ENCODE measurements at regions not wholly inside any gene's neighbourhood (a gene's known extent, or its start where the extent isn't known, plus 50 kb on each side); places are given as distances from the start of the nearest gene placed in this dataset.
A peak's percentile ranks its signal among the peaks of the same experiment; 100 is the strongest.

DNA sequence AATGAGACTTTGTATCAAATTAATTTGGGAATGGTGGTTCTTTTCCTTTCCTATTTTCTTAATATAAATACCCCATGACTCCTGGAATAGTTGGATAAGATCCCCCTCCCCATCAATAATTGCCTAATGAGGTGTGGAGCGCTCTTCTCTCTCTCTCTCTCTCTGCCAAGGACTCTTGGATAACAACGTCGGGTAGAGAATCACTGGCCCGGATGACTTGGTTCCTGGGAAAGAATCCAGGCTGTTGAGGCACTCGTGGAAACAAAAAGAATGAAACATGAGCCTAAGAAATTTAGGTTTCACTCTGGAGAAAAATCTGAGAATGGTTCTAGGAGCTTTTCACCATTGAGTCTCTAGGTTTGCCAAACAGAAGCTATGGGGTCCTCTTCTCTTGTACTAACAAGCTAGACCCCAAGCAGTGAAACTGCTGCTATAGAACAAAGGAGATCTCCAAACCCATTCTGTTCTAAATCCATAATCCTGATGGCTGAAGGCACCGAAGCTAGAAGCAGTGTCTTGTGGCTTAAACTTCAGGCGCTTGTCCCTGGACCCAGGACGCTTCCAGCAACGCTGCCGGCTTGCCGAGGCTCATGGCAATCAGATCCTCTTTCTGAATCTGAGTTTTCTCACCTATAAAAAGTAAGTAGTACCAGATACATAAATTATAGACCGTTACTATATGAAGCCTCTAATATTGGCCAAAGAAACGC, 241.6 kb upstream of the BTBD3 start:
- in situ Hi-C loops (cut with HindIII; ENCODE audit: extremely low pct_ligation_motif_present, low pct_unique_long_range_greater_than_20kb) (loop anchor here (5.0 kb wide), 1 partner anchor 531 kb away; no protein-coding TSS in a partner anchor), intact Hi-C loops (cut with micrococcal nuclease; ENCODE audit: unreplicated experiment) (loop anchor here (1.0 to 10.0 kb wide), 7 partner anchors 137 to 1290 kb away; no protein-coding TSS in a partner anchor)
- Histone ChIP-seq H3K4me2 (ENCODE audit: low read depth, low read length) (no peak overlapping the region), H2AFZ (ENCODE audit: low read length) (no peak overlapping the region), H3K27ac (ENCODE audit: extremely low read length, insufficient read depth, low read length) (no peak overlapping the region), H3K79me2 (ENCODE audit: insufficient read depth, low read length) (no peaks in the 10 kb centered on the region), H3K27me3 (ENCODE audit: control insufficient read depth in 1 of 2, insufficient read depth in 2 of 2, low read length in 2 of 2) (no peaks in the 10 kb centered on the region), H3K36me3 (replicated peaks in 1 of 2; ENCODE audit: control insufficient read depth in 1 of 2, insufficient read depth in 2 of 2, low read length in 2 of 2) (no peaks in the 10 kb centered on the region), H3K4me1 (ENCODE audit: insufficient read depth, low read length) (no peaks in the 10 kb centered on the region), H4K20me1 (ENCODE audit: insufficient read depth, low read length) (no peaks in the 10 kb centered on the region), H3K9ac (ENCODE audit: insufficient read depth, low read depth, low read length) (no peak overlapping the region), H3K9me3 (ENCODE audit: low read length) (no peaks in the 10 kb centered on the region), H3K4me3 (replicated peaks in 1 of 3; ENCODE audit: insufficient read depth in 1 of 3, low read depth in 2 of 3, low read length in 3 of 3) (no peak overlapping the region)
- ChIA-PET POLR2A (no interaction called here), CTCF (ENCODE audit: low intra/inter-chr PET ratio, low total read pairs) (interaction anchor here (1.5 kb wide), 1 partner anchor 531 kb away, joined by 25 read pairs; no protein-coding TSS in a partner anchor)
- TF ChIP-seq NFKBIZ (CRISPR knock-in tag; IDR thresholded peaks at IDR 0.05) (no peak), ARHGAP35 (CRISPR knock-in tag; IDR thresholded peaks at IDR 0.05; ENCODE audit: borderline replicate concordance) (no peak), ATRX (CRISPR knock-in tag; IDR thresholded peaks at IDR 0.05; ENCODE audit: borderline replicate concordance) (no peak), CBX5 (CRISPR knock-in tag; IDR thresholded peaks at IDR 0.05; ENCODE audit: borderline replicate concordance) (no peak), ERF (CRISPR knock-in tag; IDR thresholded peaks at IDR 0.05) (no peak), ZMYM3 (CRISPR knock-in tag; IDR thresholded peaks at IDR 0.05) (no peak), ZNF670 (CRISPR knock-in tag; IDR thresholded peaks at IDR 0.05; ENCODE audit: borderline replicate concordance) (no peak), ZNF317 (CRISPR knock-in tag; IDR thresholded peaks at IDR 0.05) (0 out of 2 replicates have a peak, but pooled peaks have one; percentile 35), ZNF20 (CRISPR knock-in tag; IDR thresholded peaks at IDR 0.05) (0 out of 2 replicates have a peak, but pooled peaks have one; percentile 63), ELF4 (CRISPR knock-in tag; IDR thresholded peaks at IDR 0.05; ENCODE audit: borderline replicate concordance) (no peak), KLF12 (CRISPR knock-in tag; IDR thresholded peaks at IDR 0.05; ENCODE audit: borderline replicate concordance) (no peak), MBD4 (IDR thresholded peaks at IDR 0.05; ENCODE audit: borderline replicate concordance, low read length) (no peak), ZNF33A (CRISPR knock-in tag; IDR thresholded peaks at IDR 0.05; ENCODE audit: borderline replicate concordance) (0 out of 2 replicates have a peak, but pooled peaks have one; percentile 57)
- TF ChIP-seq, protein P1, sequence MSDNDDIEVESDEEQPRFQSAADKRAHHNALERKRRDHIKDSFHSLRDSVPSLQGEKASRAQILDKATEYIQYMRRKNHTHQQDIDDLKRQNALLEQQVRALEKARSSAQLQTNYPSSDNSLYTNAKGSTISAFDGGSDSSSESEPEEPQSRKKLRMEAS (IDR thresholded peaks at IDR 0.05), result 0 out of 2 replicates have a peak, but pooled peaks have one; percentile 7
- TF ChIP-seq, protein P2, sequence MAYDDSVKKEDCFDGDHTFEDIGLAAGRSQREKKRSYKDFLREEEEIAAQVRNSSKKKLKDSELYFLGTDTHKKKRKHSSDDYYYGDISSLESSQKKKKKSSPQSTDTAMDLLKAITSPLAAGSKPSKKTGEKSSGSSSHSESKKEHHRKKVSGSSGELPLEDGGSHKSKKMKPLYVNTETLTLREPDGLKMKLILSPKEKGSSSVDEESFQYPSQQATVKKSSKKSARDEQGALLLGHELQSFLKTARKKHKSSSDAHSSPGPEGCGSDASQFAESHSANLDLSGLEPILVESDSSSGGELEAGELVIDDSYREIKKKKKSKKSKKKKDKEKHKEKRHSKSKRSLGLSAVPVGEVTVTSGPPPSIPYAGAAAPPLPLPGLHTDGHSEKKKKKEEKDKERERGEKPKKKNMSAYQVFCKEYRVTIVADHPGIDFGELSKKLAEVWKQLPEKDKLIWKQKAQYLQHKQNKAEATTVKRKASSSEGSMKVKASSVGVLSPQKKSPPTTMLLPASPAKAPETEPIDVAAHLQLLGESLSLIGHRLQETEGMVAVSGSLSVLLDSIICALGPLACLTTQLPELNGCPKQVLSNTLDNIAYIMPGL (CRISPR knock-in tag; IDR thresholded peaks at IDR 0.05; ENCODE audit: borderline replicate concordance in 1 of 2, low read depth in 1 of 2), result no peak
- TF ChIP-seq, protein P3, sequence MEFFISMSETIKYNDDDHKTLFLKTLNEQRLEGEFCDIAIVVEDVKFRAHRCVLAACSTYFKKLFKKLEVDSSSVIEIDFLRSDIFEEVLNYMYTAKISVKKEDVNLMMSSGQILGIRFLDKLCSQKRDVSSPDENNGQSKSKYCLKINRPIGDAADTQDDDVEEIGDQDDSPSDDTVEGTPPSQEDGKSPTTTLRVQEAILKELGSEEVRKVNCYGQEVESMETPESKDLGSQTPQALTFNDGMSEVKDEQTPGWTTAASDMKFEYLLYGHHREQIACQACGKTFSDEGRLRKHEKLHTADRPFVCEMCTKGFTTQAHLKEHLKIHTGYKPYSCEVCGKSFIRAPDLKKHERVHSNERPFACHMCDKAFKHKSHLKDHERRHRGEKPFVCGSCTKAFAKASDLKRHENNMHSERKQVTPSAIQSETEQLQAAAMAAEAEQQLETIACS (CRISPR knock-in tag; IDR thresholded peaks at IDR 0.05), result no peak
- TF ChIP-seq, protein P4, sequence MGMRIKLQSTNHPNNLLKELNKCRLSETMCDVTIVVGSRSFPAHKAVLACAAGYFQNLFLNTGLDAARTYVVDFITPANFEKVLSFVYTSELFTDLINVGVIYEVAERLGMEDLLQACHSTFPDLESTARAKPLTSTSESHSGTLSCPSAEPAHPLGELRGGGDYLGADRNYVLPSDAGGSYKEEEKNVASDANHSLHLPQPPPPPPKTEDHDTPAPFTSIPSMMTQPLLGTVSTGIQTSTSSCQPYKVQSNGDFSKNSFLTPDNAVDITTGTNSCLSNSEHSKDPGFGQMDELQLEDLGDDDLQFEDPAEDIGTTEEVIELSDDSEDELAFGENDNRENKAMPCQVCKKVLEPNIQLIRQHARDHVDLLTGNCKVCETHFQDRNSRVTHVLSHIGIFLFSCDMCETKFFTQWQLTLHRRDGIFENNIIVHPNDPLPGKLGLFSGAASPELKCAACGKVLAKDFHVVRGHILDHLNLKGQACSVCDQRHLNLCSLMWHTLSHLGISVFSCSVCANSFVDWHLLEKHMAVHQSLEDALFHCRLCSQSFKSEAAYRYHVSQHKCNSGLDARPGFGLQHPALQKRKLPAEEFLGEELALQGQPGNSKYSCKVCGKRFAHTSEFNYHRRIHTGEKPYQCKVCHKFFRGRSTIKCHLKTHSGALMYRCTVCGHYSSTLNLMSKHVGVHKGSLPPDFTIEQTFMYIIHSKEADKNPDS (CRISPR knock-in tag; IDR thresholded peaks at IDR 0.05), result no peak
- WGBS (ENCODE audit: low lambda C conversion rate), result 46% methylated on average over 13 of the region's 13 CpGs
- no TSS peak for BruUV-seq (replicated peaks)
- FAIRE-seq, result no peak
- peak; percentile 24; the same call in 1 of the 3 replicates for ATAC-seq
- no peak for DNase-seq (ENCODE audit: low spot score)
